Ascending aorta (tissue), 2 donors: ENCODE measurements at regions not wholly inside any gene's neighbourhood (a gene's known extent, or its start where the extent isn't known, plus 50 kb on each side); places are given as distances from the start of the nearest gene placed in this dataset.

ENCODE experiments used
- DNase-seq, 2 donors: peaks; one replicate each; pipeline ENCODE4 v3.0.0-alpha.2; 2019; ENCODE audit warnings: low spot score in 2 of 2
- H3K27ac ChIP-seq, 2 donors: fragments of 200-600 bp; sonication (generic); one replicate each; pipeline ENCODE4 v1.5.1; 2016 to 2017; ENCODE audit warnings: mild to moderate bottlenecking in 1 of 2
- H3K27me3 ChIP-seq: fragments of 200-600 bp; sonication (generic); one replicate; pipeline ENCODE4 v1.5.1; 2017
- H3K36me3 ChIP-seq, 2 donors: fragments of 200-600 bp; sonication (generic); one replicate each; pipeline ENCODE4 v1.5.1; 2016
- H3K4me1 ChIP-seq, 2 donors: fragments of 200-600 bp; sonication (generic); one replicate each; pipeline ENCODE4 v1.5.1; 2016 to 2017; ENCODE audit warnings: mild to moderate bottlenecking in 1 of 2
- H3K4me3 ChIP-seq, 2 donors: fragments of 200-600 bp; sonication (generic); one replicate each; pipeline ENCODE4 v1.5.1; 2016 to 2017; ENCODE audit warnings: mild to moderate bottlenecking in 1 of 2
- H3K9me3 ChIP-seq, 2 donors: fragments of 200-600 bp; sonication (generic); one replicate each; pipeline ENCODE4 v1.5.1; 2016
- intact Hi-C: fragments of 100-400 bp; cut with DNase I; formaldehyde crosslinking; loops from one replicate; pipeline ENCODE4 v1.15.1; 2023
- TF ChIP-seq, protein P1 (sequence below), 3 experiments: fragments of 200-600 bp in 2 of 3; fragments of 450-650 bp in 1 of 3; sonication (generic) in 2 of 3; IDR thresholded peaks; one replicate each; pipeline ENCODE4 v1.5.1; 2016 to 2019; ENCODE audit warnings: antibody characterized with exemption in 3 of 3, mild to moderate bottlenecking in 1 of 3, moderate library complexity in 1 of 3

DNA sequence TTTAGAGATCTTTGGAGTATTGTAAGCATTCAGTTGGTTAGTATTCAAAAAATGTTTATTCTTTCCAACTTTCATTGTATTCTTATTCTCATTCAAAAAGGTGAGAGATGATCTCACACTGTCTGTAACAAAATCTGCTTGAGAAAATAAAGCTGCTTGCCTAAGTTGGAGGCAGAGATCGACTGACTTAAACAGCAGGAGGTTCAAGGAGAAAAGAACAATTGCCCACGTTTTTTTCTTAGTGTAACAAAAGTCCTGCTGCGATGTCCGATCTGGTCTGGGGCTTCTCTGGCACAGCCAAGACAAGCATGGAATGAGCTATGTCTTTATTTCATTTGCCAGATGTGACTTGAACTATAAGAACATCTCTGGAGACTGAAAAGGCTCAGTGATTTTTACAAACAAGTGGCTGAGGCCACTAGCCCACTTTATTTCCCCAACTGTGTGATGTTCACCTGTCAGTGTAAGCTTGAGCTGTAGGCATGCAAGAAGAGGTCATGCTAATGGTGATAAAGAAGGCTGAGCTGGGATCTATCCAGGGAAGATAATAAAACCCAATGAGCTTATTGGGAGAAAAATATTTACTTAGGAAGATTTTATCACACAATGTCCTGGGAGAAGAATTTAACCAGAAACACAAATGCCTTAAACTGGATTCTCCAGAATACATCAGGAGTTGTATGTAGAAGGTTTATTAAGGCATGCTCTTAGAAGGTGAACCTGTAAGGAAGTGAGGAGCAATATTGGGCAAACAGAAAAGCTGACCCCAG is 580.1 kb upstream of the BTBD3 start:
- H3K27me3 ChIP-seq, result no peaks in the 10 kb centered on the region
- intact Hi-C loops, result no loop called here
- no peak overlapping the region for H3K4me3 ChIP-seq
- no peaks in the 10 kb centered on the region for H3K4me1 ChIP-seq
- no peaks in the 10 kb centered on the region for H3K9me3 ChIP-seq
- TF ChIP-seq, protein P1, sequence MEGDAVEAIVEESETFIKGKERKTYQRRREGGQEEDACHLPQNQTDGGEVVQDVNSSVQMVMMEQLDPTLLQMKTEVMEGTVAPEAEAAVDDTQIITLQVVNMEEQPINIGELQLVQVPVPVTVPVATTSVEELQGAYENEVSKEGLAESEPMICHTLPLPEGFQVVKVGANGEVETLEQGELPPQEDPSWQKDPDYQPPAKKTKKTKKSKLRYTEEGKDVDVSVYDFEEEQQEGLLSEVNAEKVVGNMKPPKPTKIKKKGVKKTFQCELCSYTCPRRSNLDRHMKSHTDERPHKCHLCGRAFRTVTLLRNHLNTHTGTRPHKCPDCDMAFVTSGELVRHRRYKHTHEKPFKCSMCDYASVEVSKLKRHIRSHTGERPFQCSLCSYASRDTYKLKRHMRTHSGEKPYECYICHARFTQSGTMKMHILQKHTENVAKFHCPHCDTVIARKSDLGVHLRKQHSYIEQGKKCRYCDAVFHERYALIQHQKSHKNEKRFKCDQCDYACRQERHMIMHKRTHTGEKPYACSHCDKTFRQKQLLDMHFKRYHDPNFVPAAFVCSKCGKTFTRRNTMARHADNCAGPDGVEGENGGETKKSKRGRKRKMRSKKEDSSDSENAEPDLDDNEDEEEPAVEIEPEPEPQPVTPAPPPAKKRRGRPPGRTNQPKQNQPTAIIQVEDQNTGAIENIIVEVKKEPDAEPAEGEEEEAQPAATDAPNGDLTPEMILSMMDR (IDR thresholded peaks at IDR 0.05), result no peak
- H3K27ac ChIP-seq, result no peak overlapping the region
- no peak for DNase-seq
- H3K36me3 ChIP-seq, result no peaks in the 10 kb centered on the region

DNA sequence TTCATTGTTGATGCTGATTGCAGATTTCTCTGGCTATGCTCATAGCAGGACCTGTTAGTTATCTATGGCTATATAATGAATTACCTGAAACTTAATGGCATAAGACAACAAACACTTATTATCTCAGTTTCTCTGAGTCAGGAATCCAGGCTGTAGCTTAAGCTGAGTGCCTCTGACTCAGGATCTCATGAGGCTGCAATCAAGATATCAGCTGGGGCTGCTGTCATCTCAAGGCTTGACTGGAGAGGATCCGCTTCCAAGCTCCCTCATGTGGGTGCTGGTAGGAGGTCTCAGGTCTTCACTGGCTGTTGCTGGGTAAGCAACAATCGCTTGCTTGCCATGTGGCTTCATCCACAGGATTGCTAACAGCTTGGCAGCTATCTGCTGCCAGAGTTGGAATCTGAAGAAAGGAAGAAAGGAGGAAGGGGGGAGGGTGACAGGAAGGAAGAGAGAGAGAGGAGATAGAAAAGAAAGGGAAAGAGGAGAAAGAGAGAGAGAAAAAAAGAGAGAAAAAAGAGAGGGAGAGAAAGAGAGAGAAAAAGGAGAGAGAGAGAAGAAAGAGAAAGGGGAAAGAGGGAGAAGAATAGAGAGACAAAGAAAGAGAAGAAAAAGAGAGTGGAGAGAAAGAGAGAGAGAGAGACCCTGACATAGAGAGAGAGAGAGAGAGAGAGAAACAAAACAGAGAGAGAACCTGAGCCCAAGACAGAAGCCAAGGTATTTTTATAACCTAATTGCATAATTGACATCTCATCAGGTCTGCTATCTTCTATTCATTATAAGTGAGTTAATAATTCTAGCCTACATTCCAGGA is 579.0 kb upstream of the BTBD3 start:
- Histone ChIP-seq H3K27ac (no peak overlapping the region), H3K4me3 (no peak overlapping the region), H3K27me3 (no peaks in the 10 kb centered on the region), H3K36me3 (no peaks in the 10 kb centered on the region), H3K4me1 (no peaks in the 10 kb centered on the region), H3K9me3 (no peaks in the 10 kb centered on the region)
- DNase-seq, result no peak
- TF ChIP-seq, protein P1 (IDR thresholded peaks at IDR 0.05), result no peak
- intact Hi-C loops, result no loop called here

DNA sequence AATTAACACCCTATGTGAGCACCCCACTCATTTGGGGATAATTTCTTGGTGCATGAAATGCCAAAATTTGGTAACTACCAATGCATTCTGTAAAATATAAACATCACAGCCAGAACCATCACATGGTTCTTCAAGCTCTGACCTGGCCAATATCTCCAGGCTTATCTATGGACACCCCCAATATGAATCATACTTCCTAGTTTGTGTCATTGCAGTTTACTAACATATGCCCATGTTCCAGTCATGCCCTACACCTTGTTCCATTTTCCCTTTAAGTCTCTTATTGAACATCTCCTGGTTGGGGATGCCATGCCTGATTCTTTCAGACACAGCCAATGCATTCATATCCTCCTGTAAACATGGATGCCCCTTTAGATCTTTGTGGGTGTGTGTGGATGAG is 572.8 kb upstream of the BTBD3 start:
- TF ChIP-seq, protein P1 (IDR thresholded peaks at IDR 0.05), result no peak
- Histone ChIP-seq H3K4me1 (no peaks in the 10 kb centered on the region), H3K36me3 (no peaks in the 10 kb centered on the region), H3K27me3 (no peaks in the 10 kb centered on the region), H3K27ac (no peak overlapping the region), H3K4me3 (no peak overlapping the region), H3K9me3 (no peaks in the 10 kb centered on the region)
- intact Hi-C loops, result loop anchor here (5.0 kb wide), 1 partner anchor 187 kb away; no protein-coding TSS in a partner anchor
- DNase-seq, result no peak

- Histone ChIP-seq H3K4me1 (no peaks in the 10 kb centered on the region), H3K9me3 (no peaks in the 10 kb centered on the region), H3K4me3 (no peak overlapping the region), H3K36me3 (no peaks in the 10 kb centered on the region), H3K27ac (no peak overlapping the region), H3K27me3 (no peaks in the 10 kb centered on the region)
- TF ChIP-seq, protein P1 (IDR thresholded peaks at IDR 0.05), result no peak
- intact Hi-C loops, result loop anchor here (5.0 kb wide), 1 partner anchor 185 kb away; no protein-coding TSS in a partner anchor
- no peak for DNase-seq
These were observed 570.0 kb upstream of the BTBD3 start for GRCh38 chr20:11347738-11348137.

- DNase-seq, result no peak
- TF ChIP-seq, protein P1 (IDR thresholded peaks at IDR 0.05), result no peak
- intact Hi-C loops, result no loop called here
These were observed 567.3 kb upstream of the BTBD3 start for GRCh38 chr20:11350126-11351005.

More at GRCh38 chr20:11350126-11351005, 567.3 kb upstream of the BTBD3 start:
- no peaks in the 10 kb centered on the region for H3K9me3 ChIP-seq
- H3K27ac ChIP-seq, result no peak overlapping the region
- no peaks in the 10 kb centered on the region for H3K36me3 ChIP-seq
- H3K4me1 ChIP-seq, result no peaks in the 10 kb centered on the region
- H3K27me3 ChIP-seq, result no peaks in the 10 kb centered on the region
- no peak overlapping the region for H3K4me3 ChIP-seq
